ENCODE measurements at regions not wholly inside any gene's neighbourhood (a gene's known extent, or its start where the extent isn't known, plus 50 kb on each side); places are given as distances from the start of the nearest gene placed in this dataset.

- ATAC-seq = no peak
- WGBS, 2 donors (ENCODE audit: low coverage in 1 of 2) = 74 to 87% methylated on average over 1 of the region's 1 CpG
- no peaks in the 10 kb centered on the region for H3K9me3 ChIP-seq
- H3K4me3 ChIP-seq = no peak overlapping the region
- H3K27me3 ChIP-seq = no peaks in the 10 kb centered on the region
- H3K36me3 ChIP-seq = no peaks in the 10 kb centered on the region
- H3K27ac ChIP-seq = no peak overlapping the region
- H3K4me1 ChIP-seq = no peaks in the 10 kb centered on the region
- TF ChIP-seq CTCF (IDR thresholded peaks at IDR 0.05) = no peak
- TF ChIP-seq POLR2AphosphoS5 (IDR thresholded peaks at IDR 0.05) = no peak
- no peak for TF ChIP-seq POLR2A (IDR thresholded peaks at IDR 0.05)
- no peak for TF ChIP-seq EP300 (IDR thresholded peaks at IDR 0.05)
Observed at GRCh38 chr4:134722306-134722705, 520.7 kb upstream of the PABPC4L start.

- TF ChIP-seq POLR2A (IDR thresholded peaks at IDR 0.05) (no peak), CTCF (IDR thresholded peaks at IDR 0.05) (no peak), POLR2AphosphoS5 (IDR thresholded peaks at IDR 0.05) (no peak), EP300 (IDR thresholded peaks at IDR 0.05) (no peak)
- Histone ChIP-seq H3K9me3 (peaks cover 0 to 3% (median 0%) of the 10 kb centered on the region in 3 donors), H3K36me3 (no peaks in the 10 kb centered on the region), H3K27ac (no peak overlapping the region), H3K4me1 (no peaks in the 10 kb centered on the region), H3K27me3 (no peaks in the 10 kb centered on the region), H3K4me3 (no peak overlapping the region)
- WGBS, 2 donors (ENCODE audit: low coverage in 1 of 2) = 100% methylated on average over 1 of the region's 1 CpG
- ATAC-seq = no peak
Observed at GRCh38 chr4:134720030-134720429, 518.4 kb upstream of the PABPC4L start.

GRCh38 chr4:134708616-134709015 is 507.0 kb upstream of the PABPC4L start:
- no peaks in the 10 kb centered on the region for H3K9me3 ChIP-seq
- no peaks in the 10 kb centered on the region for H3K36me3 ChIP-seq
- no peaks in the 10 kb centered on the region for H3K4me1 ChIP-seq
- no peak for ATAC-seq
- H3K27me3 ChIP-seq = no peaks in the 10 kb centered on the region
- H3K4me3 ChIP-seq = no peak overlapping the region
- TF ChIP-seq CTCF (IDR thresholded peaks at IDR 0.05) = no peak
- TF ChIP-seq POLR2AphosphoS5 (IDR thresholded peaks at IDR 0.05) = no peak
- no peak for TF ChIP-seq EP300 (IDR thresholded peaks at IDR 0.05)
- TF ChIP-seq POLR2A (IDR thresholded peaks at IDR 0.05) = no peak
- no peak overlapping the region for H3K27ac ChIP-seq

GRCh38 chr4:134708026-134708425 is 506.4 kb upstream of the PABPC4L start:
- Histone ChIP-seq H3K4me3 (no peak overlapping the region), H3K27ac (no peak overlapping the region), H3K4me1 (no peaks in the 10 kb centered on the region), H3K36me3 (no peaks in the 10 kb centered on the region), H3K9me3 (no peaks in the 10 kb centered on the region), H3K27me3 (no peaks in the 10 kb centered on the region)
- ATAC-seq = no peak
- TF ChIP-seq POLR2A (IDR thresholded peaks at IDR 0.05) = no peak
- TF ChIP-seq CTCF (IDR thresholded peaks at IDR 0.05) = no peak
- WGBS, 2 donors (ENCODE audit: low coverage in 1 of 2) = 100% methylated on average over 2 of the region's 2 CpGs; no CpG with 5 or more reads in 1 of the 2 donors

- Histone ChIP-seq H3K9me3 (no peaks in the 10 kb centered on the region), H3K36me3 (no peaks in the 10 kb centered on the region), H3K27ac (no peak overlapping the region), H3K4me3 (no peak overlapping the region), H3K4me1 (no peaks in the 10 kb centered on the region), H3K27me3 (no peaks in the 10 kb centered on the region)
- TF ChIP-seq EP300 (IDR thresholded peaks at IDR 0.05) (no peak), POLR2AphosphoS5 (IDR thresholded peaks at IDR 0.05) (no peak), CTCF (IDR thresholded peaks at IDR 0.05) (no peak), POLR2A (IDR thresholded peaks at IDR 0.05) (no peak)
- no peak for ATAC-seq
- 57 to 61% methylated on average over 3 of the region's 3 CpGs for WGBS, 2 donors (ENCODE audit: low coverage in 1 of 2)
Observed at GRCh38 chr4:134702374-134702773, 500.8 kb upstream of the PABPC4L start.

All from gastroesophageal sphincter (tissue), 4 donors.